COR-L47 (cell line): ENCODE measurements at regions not wholly inside any gene's neighbourhood (a gene's known extent, or its start where the extent isn't known, plus 50 kb on each side); places are given as distances from the start of the nearest gene placed in this dataset.
A peak's percentile ranks its signal among the peaks of the same experiment; 100 is the strongest.

ENCODE experiments used
- DNase-seq: peaks from one replicate; lab custom pipeline; 2025; lab: John Stamatoyannopoulos, UW

- no peak for DNase-seq
Observed at GRCh38 chr12:13841358-13841757, 140.0 kb downstream of the GRIN2B start.

DNA sequence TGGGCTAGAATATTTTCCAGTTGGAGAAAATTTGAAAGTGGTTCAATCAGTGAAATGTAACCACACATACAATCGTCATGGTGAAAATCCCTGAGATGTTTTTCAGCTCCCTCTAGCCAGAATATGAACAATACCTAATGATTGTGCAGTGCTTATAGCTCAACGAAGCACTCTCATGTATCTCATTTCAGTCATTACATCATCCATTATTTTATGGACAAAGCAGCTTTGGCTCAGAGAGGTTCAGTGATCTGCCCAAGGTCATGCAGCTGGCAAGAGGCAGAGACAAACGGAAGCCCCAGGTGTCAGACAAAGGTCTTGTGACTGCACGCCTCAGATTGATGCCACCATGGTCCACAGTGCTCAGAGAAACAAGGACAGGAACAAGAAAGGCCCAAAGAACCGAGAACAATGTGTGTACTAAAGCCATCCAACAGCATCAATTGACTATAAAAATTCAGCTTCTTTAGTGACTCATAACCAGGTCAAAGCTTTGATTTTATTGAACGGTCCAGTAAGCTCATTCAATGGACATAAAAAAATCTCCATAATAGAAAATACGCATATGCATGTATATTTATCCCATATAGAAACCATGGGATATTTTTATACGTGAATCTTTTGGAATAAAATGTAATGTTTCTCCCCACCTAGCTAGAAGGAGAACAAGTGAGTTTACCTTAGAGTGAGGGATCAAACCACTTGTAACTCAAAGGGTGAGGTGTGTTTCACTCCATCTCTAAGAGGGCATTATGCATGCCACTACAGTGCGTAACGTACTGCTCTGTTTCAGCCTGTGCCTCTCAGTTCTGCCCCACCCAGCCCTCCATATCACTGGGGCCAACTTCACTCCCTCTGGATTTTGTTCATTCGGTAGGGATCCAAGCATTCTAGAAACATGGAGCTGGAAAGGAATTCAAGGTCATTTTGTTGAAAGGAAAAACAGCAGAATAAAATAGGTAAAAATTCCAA lies 141.8 kb downstream of the GRIN2B start:
- no peak for DNase-seq

DNA sequence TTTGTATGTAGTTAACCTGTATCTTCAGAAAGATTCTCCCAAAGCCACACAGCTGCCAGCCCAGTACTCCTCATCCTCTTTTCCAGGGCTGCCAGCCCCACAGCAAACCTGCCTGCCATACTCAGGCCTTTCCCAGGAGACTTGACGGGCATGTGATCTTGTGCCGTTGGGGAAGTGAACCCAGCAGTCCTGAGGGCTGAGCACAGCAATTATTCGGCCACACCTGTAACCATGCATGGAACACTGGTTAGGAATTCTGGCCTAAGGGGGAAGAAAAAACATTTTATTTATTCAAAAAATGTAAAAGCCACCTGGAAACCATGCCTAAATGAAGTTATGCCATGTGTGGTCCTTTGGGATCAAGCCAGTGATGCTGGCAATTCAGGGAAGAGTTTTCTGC lies 145.3 kb downstream of the GRIN2B start:
- no peak for DNase-seq

GRCh38 chr12:13835652-13836051 lies 145.8 kb downstream of the GRIN2B start:
- DNase-seq, result no peak

GRCh38 chr12:13834241-13834640 lies 147.2 kb downstream of the GRIN2B start:
- DNase-seq, result no peak

- no peak for DNase-seq
Observed at GRCh38 chr12:13817131-13817530, 164.3 kb downstream of the GRIN2B start.

GRCh38 chr12:13816394-13816793 lies 165.0 kb downstream of the GRIN2B start:
- no peak for DNase-seq

DNA sequence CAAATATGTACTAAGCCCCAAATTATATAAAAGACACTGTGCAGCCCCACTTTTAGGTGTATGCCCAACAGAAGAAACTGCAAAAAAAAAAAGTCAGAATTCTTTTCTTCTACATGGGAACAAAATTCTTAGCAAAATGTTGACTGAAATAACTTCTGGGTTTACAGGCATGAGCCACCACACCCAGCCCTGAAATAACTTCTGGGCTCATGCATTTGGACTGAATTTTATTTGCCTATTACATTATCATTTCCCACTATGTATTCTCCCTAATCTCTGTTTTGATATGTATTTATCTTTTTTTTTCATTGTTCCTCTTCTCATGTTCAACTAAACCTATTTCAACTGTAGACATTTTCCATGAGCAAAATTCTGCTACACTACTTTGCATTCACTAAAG lies 169.2 kb downstream of the GRIN2B start:
- no peak for DNase-seq

- no peak for DNase-seq
Observed at GRCh38 chr12:13811061-13811460, 170.3 kb downstream of the GRIN2B start.

DNA sequence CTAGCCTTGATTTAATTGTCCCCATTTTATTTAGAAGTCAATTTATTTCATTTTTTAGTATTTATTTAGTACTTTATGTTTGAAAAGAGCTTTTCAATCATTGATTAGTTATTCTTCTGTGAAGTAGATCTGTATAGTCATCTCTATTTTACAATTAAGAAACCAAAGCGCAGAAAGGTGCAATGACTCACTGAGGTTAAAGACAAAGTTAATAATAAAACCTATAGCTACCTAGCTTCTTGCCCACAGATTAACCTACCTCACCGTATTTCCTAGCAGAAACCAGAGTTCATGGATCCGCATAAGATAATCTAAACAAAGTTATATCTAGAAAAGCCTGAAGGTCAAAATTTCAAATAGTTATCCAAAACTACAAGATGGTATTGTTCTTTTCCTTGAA lies 176.4 kb downstream of the GRIN2B start:
- DNase-seq, result no peak

DNA sequence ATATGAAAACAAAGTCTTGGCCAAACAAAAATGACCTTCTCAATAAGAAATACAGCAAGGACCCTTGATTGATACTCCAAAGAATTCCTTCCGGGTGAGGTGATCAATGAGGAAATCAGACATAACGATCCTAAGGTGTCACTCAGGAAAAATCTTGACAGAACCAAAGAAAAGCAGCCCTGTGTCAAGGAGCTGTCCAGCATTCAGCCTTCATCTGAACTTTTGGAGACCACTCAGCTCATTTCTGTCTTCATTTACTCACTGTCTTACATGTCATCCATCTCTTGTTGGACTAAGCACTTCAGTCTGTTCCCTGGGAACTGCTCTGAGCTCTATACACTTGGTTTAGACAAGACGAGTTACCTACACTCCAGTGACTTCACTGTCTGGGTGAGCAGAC lies 179.9 kb downstream of the GRIN2B start:
- DNase-seq, result no peak

DNA sequence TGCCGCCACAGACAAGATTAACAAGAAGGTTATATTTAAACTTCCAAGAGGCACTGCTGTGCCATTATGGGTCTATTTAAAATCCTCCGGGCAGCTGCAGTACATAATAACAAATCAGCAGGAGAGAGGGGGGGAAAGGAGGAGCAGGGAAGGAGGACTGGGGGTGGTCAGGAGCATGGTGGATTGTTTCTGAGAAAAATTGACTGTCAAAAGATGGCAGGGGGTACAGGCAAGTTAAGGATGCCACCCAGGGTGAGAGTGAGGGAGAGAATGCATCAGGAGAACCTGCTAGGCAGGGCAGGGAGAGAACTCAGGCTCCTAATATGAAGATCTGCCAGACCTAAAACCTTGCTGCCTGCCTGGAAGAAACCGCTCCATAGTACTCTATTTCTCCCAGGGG lies 181.8 kb downstream of the GRIN2B start:
- peak; percentile 30 for DNase-seq

DNA sequence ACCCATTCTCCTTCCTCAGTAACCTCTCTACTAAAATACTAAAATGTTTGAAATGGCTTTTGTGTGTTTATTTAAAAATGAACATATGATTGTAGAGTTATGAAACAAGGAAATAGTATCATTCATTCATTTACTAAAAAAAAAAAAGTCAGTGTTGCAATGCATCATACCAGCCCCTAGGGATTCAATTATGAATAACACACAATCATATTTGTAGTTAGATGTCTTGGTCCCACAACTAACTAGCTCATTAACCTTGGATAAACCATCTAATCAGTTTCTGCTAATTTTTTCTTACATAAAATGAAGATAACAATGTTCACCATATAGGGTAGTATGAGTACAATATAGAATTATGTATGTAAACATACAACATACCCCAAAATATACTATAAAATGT lies 183.2 kb downstream of the GRIN2B start:
- no peak for DNase-seq

GRCh38 chr12:13794706-13795105 lies 186.7 kb downstream of the GRIN2B start:
- DNase-seq, result no peak

DNA sequence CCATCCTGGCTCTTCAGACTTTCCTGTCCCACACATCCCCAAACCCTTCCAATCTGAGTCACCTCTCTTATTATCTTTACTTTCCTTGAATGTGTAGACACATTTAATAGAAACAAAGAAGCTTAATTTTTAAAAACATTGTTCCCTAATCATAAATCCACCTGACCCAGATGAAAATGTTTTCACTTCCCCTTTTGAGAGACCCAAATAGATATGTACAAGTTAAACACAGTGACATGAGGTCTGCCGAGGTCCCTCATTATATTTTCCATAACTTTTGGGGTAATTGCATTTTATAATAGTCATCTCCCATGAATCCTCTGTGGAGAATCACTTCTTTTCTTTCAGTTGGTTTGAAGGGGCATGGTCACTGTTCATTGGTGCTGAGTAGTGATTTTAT lies 191.1 kb downstream of the GRIN2B start:
- DNase-seq, result no peak

GRCh38 chr12:13788626-13789025 lies 192.8 kb downstream of the GRIN2B start:
- DNase-seq, result no peak

GRCh38 chr12:13786646-13787045 lies 194.8 kb downstream of the GRIN2B start:
- no peak for DNase-seq

DNA sequence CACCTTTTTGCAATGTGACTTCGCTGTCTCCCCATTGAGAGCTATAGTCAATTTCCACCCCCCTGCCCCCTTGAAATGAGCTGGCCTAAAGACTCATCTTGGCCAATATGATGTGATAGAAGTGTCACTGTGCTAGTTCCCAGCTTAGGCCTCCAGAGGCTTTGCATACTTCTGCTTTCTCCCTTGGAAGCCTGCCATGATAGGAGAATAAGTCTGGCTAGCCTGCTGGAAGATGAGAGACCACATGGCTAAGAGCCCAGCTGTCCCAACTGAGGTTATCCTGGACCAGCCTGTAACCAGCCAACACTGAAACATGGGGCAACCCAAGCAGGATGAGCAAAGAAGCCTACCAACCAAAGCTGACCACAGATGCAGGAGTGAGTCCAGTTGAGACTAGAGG lies 196.9 kb downstream of the GRIN2B start:
- DNase-seq, result no peak

- DNase-seq, result no peak
Observed at GRCh38 chr12:13780453-13780852, 200.9 kb downstream of the GRIN2B start.

DNA sequence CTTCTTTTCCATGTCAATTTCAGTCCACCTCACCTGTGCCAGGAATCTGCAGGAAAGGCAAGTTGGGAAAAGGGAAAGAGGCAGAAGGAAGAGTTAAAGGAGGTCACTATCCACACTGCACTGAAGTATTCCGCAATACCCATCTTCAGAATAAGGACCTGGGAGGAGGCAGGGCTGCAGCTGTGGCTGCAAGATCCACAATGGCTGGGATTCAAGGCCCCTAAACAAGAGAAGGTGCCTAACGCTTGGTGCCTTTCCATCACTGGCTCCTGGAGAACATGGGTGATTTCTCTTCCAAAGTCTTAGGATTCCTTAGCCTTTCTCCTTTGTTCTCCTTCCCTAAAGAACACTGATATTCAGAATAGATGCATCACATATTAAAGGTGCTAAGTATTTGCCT lies 204.0 kb downstream of the GRIN2B start:
- no peak for DNase-seq

- DNase-seq, result no peak
Observed at GRCh38 chr12:13772264-13772663, 209.1 kb downstream of the GRIN2B start.

DNA sequence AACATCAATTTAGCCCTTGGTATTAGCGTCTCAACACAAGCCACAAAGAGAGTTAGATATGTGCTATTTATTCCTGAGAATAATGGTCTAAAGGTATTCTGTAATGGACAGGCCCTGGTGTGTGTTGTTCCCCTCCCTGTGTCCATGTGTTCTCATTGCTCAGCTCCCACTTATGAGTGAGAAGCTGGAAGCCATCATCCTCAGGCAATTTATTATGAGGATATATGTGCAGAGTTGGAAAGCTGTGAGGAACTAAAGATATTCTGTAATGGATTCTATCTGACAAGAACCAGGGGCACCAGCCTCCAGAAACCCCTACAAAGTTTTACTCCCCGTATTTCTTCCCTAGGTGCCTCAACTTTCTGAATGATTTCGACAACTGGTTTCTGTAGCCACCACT lies 210.8 kb downstream of the GRIN2B start:
- no peak for DNase-seq

DNA sequence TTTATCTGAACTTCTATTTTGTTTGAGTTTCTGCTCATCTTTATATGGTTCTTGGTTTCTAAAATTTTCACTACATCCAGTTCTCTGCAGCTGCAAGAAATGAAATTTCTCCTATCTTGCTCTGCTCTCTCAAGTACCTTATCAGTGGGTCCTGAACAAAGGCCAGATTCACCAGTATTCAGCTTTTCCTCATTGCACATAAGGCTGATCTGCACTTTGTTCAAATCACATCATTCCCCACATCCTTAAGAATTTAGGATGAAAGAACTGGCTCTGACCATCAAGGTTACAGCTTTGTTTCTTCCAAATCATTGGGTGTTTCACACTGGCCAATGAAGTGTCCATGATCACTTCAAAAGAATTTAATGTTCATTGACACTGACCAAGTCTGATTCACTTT lies 211.4 kb downstream of the GRIN2B start:
- no peak for DNase-seq

GRCh38 chr12:13769273-13769672 lies 212.1 kb downstream of the GRIN2B start:
- DNase-seq, result no peak
